ENCODE measurements at regions not wholly inside any gene's neighbourhood (a gene's known extent, or its start where the extent isn't known, plus 50 kb on each side); places are given as distances from the start of the nearest gene placed in this dataset.

DNA sequence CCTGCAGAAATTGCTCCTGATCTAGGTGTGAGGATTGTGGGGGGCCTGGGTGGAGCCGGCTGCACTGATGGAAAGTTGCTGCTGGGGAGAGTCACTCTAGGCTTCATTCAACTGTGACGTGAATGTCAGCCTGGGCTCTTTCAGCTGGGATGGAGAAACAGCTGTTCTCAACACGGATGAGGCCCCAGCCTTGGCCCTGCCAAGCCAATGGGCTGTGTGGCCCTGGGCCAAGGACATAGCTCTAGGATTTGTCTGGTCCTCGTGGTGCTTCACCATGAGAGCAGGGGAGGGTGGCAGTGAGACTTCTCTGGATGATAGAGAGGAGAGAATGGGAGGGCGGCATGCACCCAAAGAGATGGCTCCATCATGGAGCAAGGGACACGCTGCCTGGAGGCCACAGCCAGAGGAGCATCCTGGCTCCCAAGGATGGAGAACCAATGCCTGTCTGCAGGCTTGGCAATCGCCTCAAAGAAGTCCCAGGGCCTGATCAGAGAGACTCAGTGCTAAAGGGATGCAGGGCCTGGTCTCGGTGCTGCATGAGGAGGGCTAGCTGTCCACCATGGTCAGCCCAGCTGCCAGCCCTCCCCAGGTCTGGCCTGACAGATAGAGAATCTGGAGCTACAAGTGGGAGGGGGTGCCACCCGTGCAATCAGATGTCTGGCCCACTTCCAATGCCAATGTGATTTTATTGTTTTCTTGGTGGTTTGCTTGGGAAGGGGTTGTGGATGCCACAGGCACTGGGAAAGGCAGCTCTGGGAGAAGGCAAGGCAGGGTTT is 141.0 kb downstream of the GADD45G start:
- TF ChIP-seq, protein P1, sequence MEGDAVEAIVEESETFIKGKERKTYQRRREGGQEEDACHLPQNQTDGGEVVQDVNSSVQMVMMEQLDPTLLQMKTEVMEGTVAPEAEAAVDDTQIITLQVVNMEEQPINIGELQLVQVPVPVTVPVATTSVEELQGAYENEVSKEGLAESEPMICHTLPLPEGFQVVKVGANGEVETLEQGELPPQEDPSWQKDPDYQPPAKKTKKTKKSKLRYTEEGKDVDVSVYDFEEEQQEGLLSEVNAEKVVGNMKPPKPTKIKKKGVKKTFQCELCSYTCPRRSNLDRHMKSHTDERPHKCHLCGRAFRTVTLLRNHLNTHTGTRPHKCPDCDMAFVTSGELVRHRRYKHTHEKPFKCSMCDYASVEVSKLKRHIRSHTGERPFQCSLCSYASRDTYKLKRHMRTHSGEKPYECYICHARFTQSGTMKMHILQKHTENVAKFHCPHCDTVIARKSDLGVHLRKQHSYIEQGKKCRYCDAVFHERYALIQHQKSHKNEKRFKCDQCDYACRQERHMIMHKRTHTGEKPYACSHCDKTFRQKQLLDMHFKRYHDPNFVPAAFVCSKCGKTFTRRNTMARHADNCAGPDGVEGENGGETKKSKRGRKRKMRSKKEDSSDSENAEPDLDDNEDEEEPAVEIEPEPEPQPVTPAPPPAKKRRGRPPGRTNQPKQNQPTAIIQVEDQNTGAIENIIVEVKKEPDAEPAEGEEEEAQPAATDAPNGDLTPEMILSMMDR (optimal IDR thresholded peaks at IDR 0.05 in 1 of 3, IDR thresholded peaks at IDR 0.05 in 1 of 3, conservative IDR thresholded peaks at IDR 0.05 in 1 of 3; ENCODE audit: extremely low read depth in 1 of 3, insufficient read depth in 2 of 3, low read length in 3 of 3): no peak
- no peak for TF ChIP-seq EZH2 (IDR thresholded peaks at IDR 0.05; ENCODE audit: low read length)

Measured in keratinocyte (primary cell).